A549 (cell line): ENCODE measurements at regions not wholly inside any gene's neighbourhood (a gene's known extent, or its start where the extent isn't known, plus 50 kb on each side); places are given as distances from the start of the nearest gene placed in this dataset.

Experiments
- CTCF ChIP-seq: fragments of >200 bp; sonication (Bioruptor Twin); formaldehyde crosslinking; IDR thresholded peaks from 3 replicates; pipeline ENCODE4 v1.5.1; 2016
- E2F6 ChIP-seq: IDR thresholded peaks from 2 replicates; pipeline ENCODE4 v1.6.1; 2012; ENCODE audit warnings: low read depth, borderline replicate concordance
- HEYL ChIP-seq: fragments of 250-450 bp; sonication (Bioruptor Pico); IDR thresholded peaks from 2 replicates; pipeline ENCODE4 v1.8.0; 2021; ENCODE audit warnings: mild to moderate bottlenecking, moderate library complexity
- POLR2A ChIP-seq: IDR thresholded peaks from 2 replicates; pipeline ENCODE4 v1.6.1; 2012; ENCODE audit warnings: mild to moderate bottlenecking, low read length
- RFX5 ChIP-seq: fragments of 450-650 bp; IDR thresholded peaks from 2 replicates; pipeline ENCODE4 v1.7.1; 2014; ENCODE audit warnings: antibody characterized with exemption, mild to moderate bottlenecking, moderate library complexity

GRCh38 chr16:72704746-72705372 lies 343.1 kb downstream of the ZFHX3 start:
- TF ChIP-seq E2F6: no peak
- no peak for TF ChIP-seq RFX5
- no peak for TF ChIP-seq CTCF
- TF ChIP-seq HEYL (CRISPR knock-in tag): no peak
- no peak for TF ChIP-seq POLR2A
